Endothelial cell of umbilical vein (primary cell): ENCODE measurements at regions not wholly inside any gene's neighbourhood (a gene's known extent, or its start where the extent isn't known, plus 50 kb on each side); places are given as distances from the start of the nearest gene placed in this dataset.

ENCODE experiments used
- BruUV-seq: library from RNA; stranded (reverse); fragments of 400-500 nt; replicated peaks from 2 replicates; lab custom pipeline; 2021; lab: Mats Ljungman, UMichigan
- CTCF ChIA-PET: fragments of 300-600, 350-600 bp; sonication (Branson Sonifier 250); formaldehyde crosslinking; loops from one replicate; lab custom pipeline; 2021; ENCODE audit warnings: antibody characterized with exemption, inconsistent platforms; lab: Charles Lee
- POLR2A ChIA-PET: fragments of 300-600, 350-600 bp; sonication (Branson Sonifier 250); formaldehyde crosslinking; loops from one replicate; lab custom pipeline; 2021; ENCODE audit warnings: antibody characterized with exemption, inconsistent platforms; lab: Charles Lee
- DNase-seq: peaks from one replicate; pipeline ENCODE4 v3.0.0-alpha.2; 2011; ENCODE audit warnings: low read depth, low spot score
- FAIRE-seq: peaks from 2 replicates; lab custom pipeline; 2011; peaks lifted over from hg19 to GRCh38; lab: Jason Lieb, UNC
- H2AFZ ChIP-seq: 2 replicates; pipeline ENCODE4 v1.6.0; 2012; ENCODE audit warnings: low read depth, low read length, control low read depth, inconsistent platforms
- H3K27ac ChIP-seq: 2 replicates; pipeline ENCODE4 v1.5.1; 2011; ENCODE audit warnings: low read depth, mild to moderate bottlenecking, control low read depth, low read length, moderate library complexity; ENCODE audit not compliant: insufficient read depth
- H3K27me3 ChIP-seq, 2 experiments: 2 replicates each; pipeline versions ENCODE4 v1.6.0 to v1.6.1; 2011; ENCODE audit warnings: low read length in 2 of 2, mixed read lengths in 1 of 2; ENCODE audit not compliant: control insufficient read depth in 2 of 2, insufficient read depth in 2 of 2
- H3K36me3 ChIP-seq, 2 experiments: 2 replicates in 1 of 2; 3 replicates in 1 of 2; pipeline ENCODE4 v1.5.1; 2011; ENCODE audit warnings: low read length in 2 of 2, mild to moderate bottlenecking in 1 of 2, moderate library complexity in 1 of 2; ENCODE audit not compliant: control insufficient read depth in 2 of 2, insufficient read depth in 2 of 2; ENCODE audit errors: extremely low read depth in 1 of 2
- H3K4me1 ChIP-seq: 3 replicates; pipeline ENCODE4 v1.5.1; 2011; ENCODE audit warnings: mild to moderate bottlenecking, low read length; ENCODE audit not compliant: control insufficient read depth, insufficient read depth; ENCODE audit errors: extremely low read depth
- H3K4me2 ChIP-seq: 2 replicates; pipeline ENCODE4 v1.6.1; 2011; ENCODE audit warnings: low read length, control low read depth, mixed read lengths; ENCODE audit not compliant: insufficient read depth
- H3K4me3 ChIP-seq, 3 experiments: fragments of 200-600 bp in 1 of 3; sonication (generic), shearing (Covaris generic) in 1 of 3; replicated peaks in 1 of 3; 2 replicates each; pipeline ENCODE4 v1.5.1; 2011 to 2016; ENCODE audit warnings: control low read depth in 3 of 3, low read length in 3 of 3, mild to moderate bottlenecking in 2 of 3, inconsistent platforms in 1 of 3, low read depth in 1 of 3, moderate library complexity in 1 of 3; ENCODE audit not compliant: insufficient read depth in 1 of 3
- H3K79me2 ChIP-seq: 2 replicates; pipeline ENCODE4 v1.6.0; 2012; ENCODE audit warnings: low read length, inconsistent platforms; ENCODE audit not compliant: control insufficient read depth, insufficient read depth
- H3K9ac ChIP-seq: replicated peaks from 2 replicates; pipeline ENCODE3; 2011; ENCODE audit warnings: low read length, control low read depth; ENCODE audit not compliant: insufficient read depth; ENCODE audit errors: extremely low read depth
- H3K9me1 ChIP-seq: replicated peaks from 3 replicates; pipeline ENCODE4 v1.6.0; 2011; ENCODE audit warnings: mild to moderate bottlenecking, low read length; ENCODE audit not compliant: control insufficient read depth, insufficient read depth; ENCODE audit errors: extremely low read depth
- H3K9me3 ChIP-seq: replicated peaks from 2 replicates; pipeline ENCODE4 v1.5.1; 2012; ENCODE audit warnings: low read length, inconsistent platforms; ENCODE audit not compliant: control insufficient read depth, insufficient read depth
- H4K20me1 ChIP-seq: replicated peaks from 2 replicates; pipeline ENCODE3; 2011; ENCODE audit warnings: mild to moderate bottlenecking, low read length; ENCODE audit not compliant: control insufficient read depth, insufficient read depth; ENCODE audit errors: extremely low read depth
- CTCF ChIP-seq, 2 donors: IDR thresholded peaks; 1 replicate in 1 of 2; 2 replicates in 1 of 2; pipeline ENCODE4 v1.5.1; 2011; ENCODE audit warnings: low read length in 2 of 2, mild to moderate bottlenecking in 2 of 2, moderate library complexity in 2 of 2, control low read depth in 1 of 2, inconsistent platforms in 1 of 2, low read depth in 1 of 2; ENCODE audit not compliant: insufficient read depth in 1 of 2; ENCODE audit errors: extremely low read depth in 1 of 2
- EZH2 ChIP-seq: IDR thresholded peaks from 2 replicates; pipeline ENCODE4 v1.6.1; 2012; ENCODE audit warnings: borderline replicate concordance, low read depth, mild to moderate bottlenecking, moderate library complexity, low read length, inconsistent platforms; ENCODE audit not compliant: severe bottlenecking
- FOS ChIP-seq: IDR thresholded peaks from 2 replicates; pipeline ENCODE4 v1.6.1; 2011; ENCODE audit warnings: mild to moderate bottlenecking, low read length, moderate library complexity, borderline replicate concordance; ENCODE audit not compliant: insufficient read depth
- GATA2 ChIP-seq: IDR thresholded peaks from 2 replicates; pipeline ENCODE4 v1.7.0; 2011; ENCODE audit warnings: low read depth, mild to moderate bottlenecking, moderate library complexity, mixed read lengths, low read length; ENCODE audit not compliant: insufficient read length, insufficient read depth
- JUN ChIP-seq: IDR thresholded peaks from 2 replicates; pipeline ENCODE4 v1.6.1; 2011; ENCODE audit warnings: borderline replicate concordance, low read depth; ENCODE audit not compliant: insufficient read length, insufficient read depth
- MAX ChIP-seq: IDR thresholded peaks from 2 replicates; pipeline ENCODE4 v1.6.1; 2011; ENCODE audit not compliant: insufficient read depth, insufficient read length
- MYC ChIP-seq: IDR thresholded peaks from one replicate; pipeline ENCODE4 v1.6.1; 2011; ENCODE audit warnings: mild to moderate bottlenecking, low read depth, low read length
- POLR2A ChIP-seq: IDR thresholded peaks from 2 replicates; pipeline ENCODE4 v1.6.1; 2012; ENCODE audit warnings: low read depth, mild to moderate bottlenecking, control low read depth, low read length
- POLR2AphosphoS5 ChIP-seq: IDR thresholded peaks from 2 replicates; pipeline ENCODE4 v1.6.1; 2012; ENCODE audit warnings: low read depth, mild to moderate bottlenecking, control low read depth, low read length, moderate library complexity; ENCODE audit not compliant: insufficient read depth
- dilution Hi-C: fragments of 300-500 bp; cut with MboI; formaldehyde crosslinking; loops from one replicate; pipeline ENCODE4 v1.15.0; 2019; ENCODE audit warnings: low sequenced_read_pairs; ENCODE audit not compliant: extremely low pct_ligation_motif_present
- intact Hi-C: fragments of 100-400 bp; cut with micrococcal nuclease; formaldehyde crosslinking; loops from one replicate; pipeline ENCODE4 v1.10.0; 2022

DNA sequence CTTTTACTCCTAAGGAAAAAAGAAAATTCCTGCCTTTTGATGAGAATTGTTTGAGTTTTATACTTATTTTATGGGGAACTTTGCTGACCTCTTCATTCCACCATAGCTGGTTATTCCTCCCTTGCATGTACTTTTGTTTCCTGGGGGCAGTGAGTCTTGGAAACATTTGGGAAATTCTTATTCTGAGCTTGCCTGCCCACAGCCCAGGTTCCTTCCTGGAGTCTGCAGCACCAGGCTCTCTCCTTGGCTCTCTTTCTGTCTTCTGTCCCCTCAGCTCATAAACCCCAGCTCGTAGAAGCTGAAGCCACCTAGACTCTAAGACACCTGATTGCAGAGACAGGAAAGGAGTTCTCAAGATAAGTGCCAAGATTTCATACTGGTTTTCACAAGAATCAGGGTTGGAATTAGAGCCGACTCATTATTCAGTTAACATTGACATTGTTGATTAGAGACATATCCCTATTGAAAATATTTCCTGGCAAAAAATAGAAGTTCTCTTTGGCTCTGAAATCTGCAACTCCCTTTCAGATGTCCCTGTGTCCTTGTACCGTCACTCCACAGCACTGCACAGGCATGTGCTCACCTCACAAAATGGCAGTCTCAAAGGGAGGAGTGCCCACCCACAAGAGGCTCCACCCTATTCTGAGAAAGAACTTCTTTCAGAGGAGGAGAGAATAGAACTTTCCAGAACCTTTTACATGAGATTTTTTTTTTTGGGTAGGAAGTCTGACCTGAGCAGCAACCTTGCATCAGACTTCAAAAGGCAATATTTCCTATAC is 67.8 kb upstream of the PRSS1 start:
- no peak for DNase-seq
- intact Hi-C loops = no loop called here
- H3K27me3 ChIP-seq = peaks cover 0 to 6% of the 10 kb centered on the region in 2 experiments
- H3K9me1 ChIP-seq = no peaks in the 10 kb centered on the region
- H3K36me3 ChIP-seq = no peaks in the 10 kb centered on the region
- no peak overlapping the region for H3K9ac ChIP-seq
- no peak overlapping the region for H3K27ac ChIP-seq
- H3K9me3 ChIP-seq = no peaks in the 10 kb centered on the region
- H3K79me2 ChIP-seq = no peaks in the 10 kb centered on the region
- H3K4me1 ChIP-seq = no peaks in the 10 kb centered on the region
- CTCF ChIA-PET = interaction anchor here (0.7 to 2.7 kb wide), 6 partner anchors 9 to 147 kb away, joined by 3 to 15 read pairs (median 4); no protein-coding TSS in a partner anchor
- BruUV-seq = no TSS peak
- no peak for FAIRE-seq
- no peak overlapping the region for H3K4me2 ChIP-seq
- dilution Hi-C loops = no loop called here
- H4K20me1 ChIP-seq = no peaks in the 10 kb centered on the region
- H3K4me3 ChIP-seq = no peak overlapping the region
- POLR2A ChIA-PET = no interaction called here
- TF ChIP-seq MAX = no peak
- TF ChIP-seq MYC = no peak
- TF ChIP-seq GATA2 = no peak
- TF ChIP-seq CTCF (IDR thresholded peaks at IDR 0.05; ENCODE audit: extremely low read depth in 1 of 2, insufficient read depth in 1 of 2, low read depth in 1 of 2, low read length in 2 of 2) = no peak
- TF ChIP-seq EZH2 = no peak
- TF ChIP-seq FOS = no peak
- TF ChIP-seq JUN = no peak
- TF ChIP-seq POLR2AphosphoS5 = no peak
- TF ChIP-seq POLR2A = no peak
- H2AFZ ChIP-seq = no peak overlapping the region
